Tibial nerve (tissue), 4 donors: ENCODE measurements at regions not wholly inside any gene's neighbourhood (a gene's known extent, or its start where the extent isn't known, plus 50 kb on each side); places are given as distances from the start of the nearest gene placed in this dataset.

Experiments
- DNase-seq, 2 donors: peaks; one replicate each; pipeline ENCODE4 v3.0.0-alpha.2; 2019; ENCODE audit warnings: low spot score in 2 of 2
- H3K27ac ChIP-seq, 4 donors: fragments of 200-600 bp; sonication (generic) in 3 of 4; one replicate each; pipeline ENCODE4 v1.5.1; 2017 to 2019; ENCODE audit warnings: mild to moderate bottlenecking in 1 of 4
- H3K27me3 ChIP-seq, 2 donors: fragments of 200-600 bp; sonication (generic) in 1 of 2; one replicate each; pipeline versions ENCODE4 v1.5.1 to v1.6.0; 2017 to 2019
- H3K36me3 ChIP-seq, 3 donors: fragments of 200-600 bp; sonication (generic); one replicate each; pipeline ENCODE4 v1.5.1; 2018 to 2019
- H3K4me1 ChIP-seq, 4 donors: fragments of 200-600 bp; sonication (generic) in 3 of 4; one replicate each; pipeline ENCODE4 v1.5.1; 2017 to 2019
- H3K4me3 ChIP-seq, 4 donors: fragments of 200-600 bp; sonication (generic) in 3 of 4; one replicate each; pipeline ENCODE4 v1.5.1; 2017 to 2019; ENCODE audit warnings: mild to moderate bottlenecking in 1 of 4, moderate library complexity in 1 of 4
- H3K9me3 ChIP-seq, 4 donors: fragments of 200-600 bp; sonication (generic) in 3 of 4; one replicate each; pipeline ENCODE4 v1.5.1; 2017 to 2019
- CTCF ChIP-seq, 5 experiments: fragments of 200-600 bp in 3 of 5; fragments of 450-650 bp in 2 of 5; sonication (generic) in 3 of 5; IDR thresholded peaks; one replicate each; pipeline ENCODE4 v1.5.1; 2016 to 2019; ENCODE audit warnings: antibody characterized with exemption in 5 of 5, mild to moderate bottlenecking in 3 of 5, moderate library complexity in 2 of 5
- EP300 ChIP-seq, 2 donors: sonication (generic); formaldehyde crosslinking; IDR thresholded peaks; one replicate each; pipeline ENCODE4 v1.6.1; 2017; ENCODE audit warnings: antibody characterized with exemption in 2 of 2, mild to moderate bottlenecking in 1 of 2
- POLR2A ChIP-seq, 2 donors: fragments of 450-650 bp; IDR thresholded peaks; one replicate each; pipeline ENCODE4 v1.6.1; 2017; ENCODE audit warnings: antibody characterized with exemption in 2 of 2, mild to moderate bottlenecking in 2 of 2, moderate library complexity in 2 of 2
- WGBS, 2 donors: methylation state at CpG; one replicate each; pipeline ENCODE4 v1.1.5; 2018; 5-methylcytosine and 5-hydroxymethylcytosine counted together

DNA sequence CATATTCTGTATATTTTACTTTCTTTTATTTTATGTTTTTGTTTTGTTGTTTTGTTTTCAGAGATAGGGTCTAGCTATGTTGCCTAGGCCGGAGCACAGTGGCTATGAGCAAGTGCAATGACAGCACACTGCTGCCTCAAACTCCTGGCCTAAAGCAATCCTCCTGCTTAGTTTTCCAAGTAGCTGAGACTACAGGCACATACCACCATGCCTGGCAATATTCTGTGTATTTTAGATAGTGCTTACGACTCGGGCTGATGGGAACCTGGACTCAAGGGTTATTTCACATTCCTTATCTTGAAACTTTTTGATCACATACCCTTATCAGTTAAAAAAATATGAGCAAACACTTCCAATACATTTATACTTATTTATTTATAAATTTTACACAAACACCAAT, 119.0 kb upstream of the STARD4 start:
- Histone ChIP-seq H3K4me3 (no peak overlapping the region), H3K27me3 (no peaks in the 10 kb centered on the region)

DNA sequence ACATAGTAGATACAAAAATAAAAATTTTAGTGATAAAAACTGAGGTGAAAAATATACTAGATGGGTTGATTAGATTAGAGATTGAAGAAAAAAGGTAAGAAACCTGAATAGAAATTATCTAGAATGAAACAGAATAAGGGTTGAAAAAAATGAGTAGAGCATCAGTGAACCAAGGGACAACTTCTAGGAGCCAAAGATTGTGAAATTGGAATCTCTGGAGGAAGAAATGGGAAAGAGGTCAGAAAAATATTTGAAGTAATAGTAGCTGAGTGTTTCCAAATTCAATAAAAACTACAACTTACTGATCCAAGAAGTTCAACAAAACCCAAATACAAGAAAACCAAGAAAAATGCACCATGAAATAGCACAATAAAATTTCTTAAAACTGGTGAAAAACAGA, 116.6 kb upstream of the STARD4 start:
- TF ChIP-seq EP300 (IDR thresholded peaks at IDR 0.05) (no peak), CTCF (IDR thresholded peaks at IDR 0.05) (no peak), POLR2A (IDR thresholded peaks at IDR 0.05) (no peak)
- Histone ChIP-seq H3K27me3 (no peaks in the 10 kb centered on the region), H3K9me3 (no peaks in the 10 kb centered on the region), H3K36me3 (no peaks in the 10 kb centered on the region), H3K27ac (no peak overlapping the region), H3K4me3 (no peak overlapping the region), H3K4me1 (peaks cover 0 to 7% (median 0%) of the 10 kb centered on the region in 4 donors)
- DNase-seq = no peak

More for the DNA sequence above, 119.0 kb upstream of the STARD4 start:
- H3K4me1 ChIP-seq = peaks cover 0 to 19% (median 0%) of the 10 kb centered on the region in 4 donors
- H3K9me3 ChIP-seq = no peaks in the 10 kb centered on the region
- H3K36me3 ChIP-seq = no peaks in the 10 kb centered on the region
- DNase-seq = no peak
- 94 to 97% methylated on average over 3 of the region's 3 CpGs for WGBS, 2 donors
- H3K27ac ChIP-seq = no peak overlapping the region
- no peak for TF ChIP-seq EP300 (IDR thresholded peaks at IDR 0.05)
- TF ChIP-seq POLR2A (IDR thresholded peaks at IDR 0.05) = no peak
- no peak for TF ChIP-seq CTCF (IDR thresholded peaks at IDR 0.05)

DNA sequence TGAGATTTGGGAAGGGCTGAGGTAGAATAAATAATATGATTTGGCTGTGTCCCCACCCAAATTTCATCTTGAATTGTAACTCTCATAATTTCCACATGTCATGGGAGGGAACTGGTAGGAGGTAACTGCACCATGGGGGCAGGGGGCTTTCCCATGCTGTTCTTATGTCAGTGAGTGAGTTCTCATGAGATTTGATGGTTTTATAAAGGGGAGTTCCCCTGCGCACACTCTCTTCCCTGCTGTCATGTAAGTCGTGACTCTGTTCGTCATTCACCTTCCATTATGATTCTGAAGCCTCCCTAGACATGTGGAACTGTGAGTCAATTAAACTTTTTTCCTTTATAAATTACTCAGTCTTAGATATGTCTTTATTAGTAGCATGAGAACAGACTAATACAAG, 115.5 kb upstream of the STARD4 start:
- TF ChIP-seq CTCF (IDR thresholded peaks at IDR 0.05) (no peak), EP300 (IDR thresholded peaks at IDR 0.05) (no peak), POLR2A (IDR thresholded peaks at IDR 0.05) (no peak)
- 86 to 96% methylated on average over 3 of the region's 3 CpGs for whole genome bisulfite sequencing, 2 donors
- DNase-seq = no peak
- no peaks in the 10 kb centered on the region for H3K9me3 ChIP-seq
- no peak overlapping the region for H3K27ac ChIP-seq
- peaks cover 0 to 7% (median 0%) of the 10 kb centered on the region in 4 donors for H3K4me1 ChIP-seq
- H3K27me3 ChIP-seq = no peaks in the 10 kb centered on the region
- no peaks in the 10 kb centered on the region for H3K36me3 ChIP-seq
- H3K4me3 ChIP-seq = no peak overlapping the region

DNA sequence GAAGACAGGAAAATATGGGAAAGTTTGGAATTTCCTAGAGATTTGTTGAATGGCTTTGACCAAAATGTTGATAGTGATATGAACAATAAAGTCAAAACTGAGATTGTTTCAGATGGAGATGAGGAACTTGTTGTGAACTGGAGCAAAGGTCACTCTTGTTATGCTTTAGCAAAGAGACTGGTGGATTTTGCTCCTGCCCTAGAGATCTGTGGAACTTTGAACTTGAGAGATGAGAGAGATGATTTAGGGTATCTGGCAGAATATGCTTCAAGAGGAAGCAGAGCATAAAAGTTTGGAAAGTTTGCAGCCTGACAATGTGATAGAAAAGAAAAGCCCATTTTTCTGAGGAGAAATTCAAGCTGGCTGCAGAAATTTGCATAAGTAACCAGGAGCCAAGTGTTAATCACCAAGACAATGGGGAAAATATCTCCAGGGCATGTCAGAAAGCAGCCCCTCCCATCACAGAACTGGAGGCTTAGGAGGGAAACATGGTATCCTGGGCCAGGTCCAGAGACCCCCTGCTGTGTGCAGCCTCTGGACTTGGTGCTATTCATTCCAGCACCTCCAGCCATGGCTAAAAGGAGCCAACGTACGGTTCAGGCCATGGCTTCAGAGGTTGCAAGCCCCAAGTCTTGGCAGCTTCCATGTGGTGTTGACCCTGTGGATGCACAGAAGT, 114.3 kb upstream of the STARD4 start:
- no peak for DNase-seq
- no peak overlapping the region for H3K27ac ChIP-seq
- no peak overlapping the region for H3K4me3 ChIP-seq
- no peak for TF ChIP-seq EP300 (IDR thresholded peaks at IDR 0.05)
- 100% methylated on average over 2 of the region's 2 CpGs for WGBS, 2 donors
- H3K36me3 ChIP-seq = no peaks in the 10 kb centered on the region
- no peaks in the 10 kb centered on the region for H3K27me3 ChIP-seq
- H3K4me1 ChIP-seq = peaks cover 0 to 7% (median 0%) of the 10 kb centered on the region in 4 donors
- H3K9me3 ChIP-seq = no peaks in the 10 kb centered on the region

DNA sequence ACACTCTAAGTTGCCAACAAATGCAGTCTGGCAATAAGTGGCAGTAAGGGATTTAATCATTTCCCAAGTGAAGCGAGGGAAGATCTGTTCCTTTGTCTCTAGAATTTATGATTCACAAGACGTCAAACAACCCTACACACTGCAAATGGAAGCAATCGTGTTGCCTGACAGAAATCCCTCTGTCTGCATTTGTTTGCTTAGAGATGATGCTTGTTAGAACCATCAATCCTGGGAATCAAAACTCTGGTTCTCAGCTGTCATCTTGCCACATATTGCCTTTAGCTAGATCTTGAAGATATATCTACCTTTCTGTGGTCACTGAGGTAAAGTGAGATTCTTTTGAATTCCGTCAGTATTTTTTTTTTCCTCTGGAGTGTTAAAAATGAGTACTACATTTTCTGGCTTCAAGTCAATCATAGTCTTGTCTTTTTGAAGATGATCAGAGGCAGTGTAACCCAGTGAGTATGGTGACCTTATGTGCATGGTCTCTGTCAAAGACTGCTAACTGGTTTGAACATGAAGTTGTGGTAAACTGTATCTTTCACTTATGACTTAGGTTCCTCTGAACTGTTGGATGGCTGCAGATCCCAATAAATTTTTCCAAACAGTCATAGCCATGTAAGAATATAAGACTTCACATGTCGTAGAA, 106.4 kb upstream of the STARD4 start:
- H3K4me1 ChIP-seq = no peaks in the 10 kb centered on the region
- no peak for TF ChIP-seq EP300 (IDR thresholded peaks at IDR 0.05)
- TF ChIP-seq POLR2A (IDR thresholded peaks at IDR 0.05) = no peak
- no peak for TF ChIP-seq CTCF (IDR thresholded peaks at IDR 0.05)
- no peak overlapping the region for H3K27ac ChIP-seq
- no peaks in the 10 kb centered on the region for H3K36me3 ChIP-seq
- WGBS, 2 donors = 81 to 89% methylated on average over 5 of the region's 5 CpGs
- no peak overlapping the region for H3K4me3 ChIP-seq
- peaks cover 0 to 2% (median 0%) of the 10 kb centered on the region in 4 donors for H3K9me3 ChIP-seq
- no peak for DNase-seq
- H3K27me3 ChIP-seq = no peaks in the 10 kb centered on the region
